Erythroblast (primary cell): ENCODE measurements at regions not wholly inside any gene's neighbourhood (a gene's known extent, or its start where the extent isn't known, plus 50 kb on each side); places are given as distances from the start of the nearest gene placed in this dataset.

ENCODE experiments used
- GATA1 ChIP-seq: IDR thresholded peaks from 2 replicates; pipeline ENCODE4 v1.6.1; 2011; ENCODE audit warnings: low read depth, mild to moderate bottlenecking, control low read depth, low read length, moderate library complexity
- POLR2A ChIP-seq: IDR thresholded peaks from 2 replicates; pipeline ENCODE4 v1.6.1; 2011; ENCODE audit warnings: mild to moderate bottlenecking, low read length

DNA sequence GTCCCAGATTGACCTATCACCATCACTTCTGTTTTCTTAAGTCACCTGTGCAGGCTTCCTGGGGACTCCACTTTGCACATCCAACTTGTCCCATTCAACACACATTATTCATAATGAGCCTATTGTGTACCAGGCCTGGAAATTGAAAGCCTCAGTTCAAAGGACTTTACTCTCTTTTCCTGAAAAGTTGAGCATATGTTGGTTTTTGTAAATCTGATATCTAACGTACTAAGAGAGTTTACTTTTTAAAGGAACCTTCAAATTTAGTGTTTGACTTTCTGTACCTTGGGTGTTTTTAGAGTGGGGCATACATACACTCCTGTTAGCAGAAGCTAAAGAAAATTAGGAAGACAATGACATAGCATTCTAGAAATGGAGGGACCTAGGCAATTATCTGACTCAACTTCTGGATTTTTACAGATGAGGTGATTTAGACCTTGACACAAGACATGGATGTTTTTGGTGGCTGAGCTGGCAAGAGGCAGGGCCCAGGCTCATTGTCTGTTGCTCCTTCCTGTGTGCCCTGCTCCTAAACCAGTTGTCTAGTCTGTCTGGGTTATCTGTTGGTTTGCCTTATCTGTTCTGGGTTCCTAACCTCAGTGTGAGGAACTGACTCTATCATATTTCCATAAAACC, 336.5 kb downstream of the RPS6KC1 start:
- no peak for TF ChIP-seq POLR2A
- TF ChIP-seq GATA1: no peak
